Lower leg skin (tissue), 3 donors: ENCODE measurements at regions not wholly inside any gene's neighbourhood (a gene's known extent, or its start where the extent isn't known, plus 50 kb on each side); places are given as distances from the start of the nearest gene placed in this dataset.

Source experiments
- CTCF ChIP-seq, 3 donors: fragments of 450-650 bp; IDR thresholded peaks; one replicate each; pipeline ENCODE4 v1.5.1; 2016; ENCODE audit warnings: antibody characterized with exemption in 3 of 3, mild to moderate bottlenecking in 3 of 3, moderate library complexity in 2 of 3
- POLR2A ChIP-seq, 2 donors: fragments of 450-650 bp; IDR thresholded peaks; one replicate each; pipeline ENCODE4 v1.6.1; 2016 to 2017; ENCODE audit warnings: antibody characterized with exemption in 2 of 2, mild to moderate bottlenecking in 1 of 2, moderate library complexity in 1 of 2

DNA sequence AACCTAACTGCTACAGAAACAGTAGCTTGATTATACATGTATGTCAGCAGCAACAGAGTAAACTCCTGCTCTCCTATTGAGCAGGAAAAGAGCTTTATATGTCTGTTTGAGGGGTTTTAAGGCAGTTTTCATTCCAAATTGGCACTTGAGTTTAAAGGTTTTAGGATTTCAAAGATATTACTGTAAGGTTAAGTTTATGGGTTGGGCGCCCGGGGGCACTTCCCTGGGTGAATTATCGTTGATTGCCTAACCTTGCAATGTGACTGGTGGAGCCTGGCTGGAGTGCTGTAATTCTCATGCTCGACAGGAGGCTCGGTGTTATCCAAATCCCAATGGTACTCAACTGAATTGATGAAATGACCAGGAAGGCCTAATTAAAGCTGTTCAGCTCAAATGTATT, 1586.1 kb downstream of the OLFM4 start:
- no peak for TF ChIP-seq CTCF (IDR thresholded peaks at IDR 0.05)
- TF ChIP-seq POLR2A (IDR thresholded peaks at IDR 0.05): no peak
